ENCODE measurements at regions not wholly inside any gene's neighbourhood (a gene's known extent, or its start where the extent isn't known, plus 50 kb on each side); places are given as distances from the start of the nearest gene placed in this dataset.

GRCh38 chr5:4313138-4313537 is 717.5 kb downstream of the IRX1 start:
- H3K79me1 ChIP-seq (ENCODE audit: insufficient read depth, low read depth, low read length, poor library complexity, severe bottlenecking): no peaks in the 10 kb centered on the region
- no peak overlapping the region for H3T11ph ChIP-seq (ENCODE audit: low read length)
- H3K18ac ChIP-seq (ENCODE audit: insufficient read length, low read depth, low read length): no peak overlapping the region
- no peak overlapping the region for H3K27ac ChIP-seq (ENCODE audit: insufficient read length, low read depth, low read length)
- no peak overlapping the region for H3K27ac Mint-ChIP-seq
- H2BK5ac ChIP-seq (ENCODE audit: insufficient read length, low read length): no peak overlapping the region
- H3K4ac ChIP-seq (ENCODE audit: low read depth, low read length): no peak overlapping the region
- H3K14ac ChIP-seq (ENCODE audit: insufficient read depth, low read length): no peak overlapping the region
- peaks cover 0 to 3% of the 10 kb centered on the region in 2 experiments; a peak in 1 of 5 replicates for H3K9me3 Mint-ChIP-seq
- no peak overlapping the region for H3K4me2 ChIP-seq (ENCODE audit: insufficient read depth, insufficient read length, low read length)
- no peak overlapping the region for H2BK120ac ChIP-seq (ENCODE audit: low read depth, low read length, poor library complexity, severe bottlenecking)
- no peaks in the 10 kb centered on the region for H3K23me2 ChIP-seq (ENCODE audit: insufficient read length, low read depth, low read length, poor library complexity, severe bottlenecking)
- no peaks in the 10 kb centered on the region for H3K79me2 ChIP-seq (ENCODE audit: insufficient read depth, low read length)
- H3K4me3 Mint-ChIP-seq: no peak overlapping the region
- no peaks in the 10 kb centered on the region for H4K20me1 ChIP-seq (ENCODE audit: control insufficient read depth, insufficient read depth, insufficient read length)
- no peak for TF ChIP-seq CTCF (conservative IDR thresholded peaks at IDR 0.05)
- H3K27me3 Mint-ChIP-seq (ENCODE audit: low read depth): no peaks in the 10 kb centered on the region
- H3K4me1 Mint-ChIP-seq: peaks cover 15 to 18% of the 10 kb centered on the region in 2 experiments
- no peak overlapping the region for H4K5ac ChIP-seq (ENCODE audit: insufficient read length, low read depth, low read length)
- H3K27me3 ChIP-seq (ENCODE audit: insufficient read depth, low read length): no peaks in the 10 kb centered on the region
- no peak overlapping the region for H3K56ac ChIP-seq (ENCODE audit: insufficient read length, low read depth, low read length)
- no peak overlapping the region for H2AK5ac ChIP-seq (ENCODE audit: insufficient read length, low read length)
- H3K23ac ChIP-seq (ENCODE audit: insufficient read length, low read depth, low read length): no peak overlapping the region
- no peak for DNase-seq
- no CpG with 5 or more reads among the region's 5 CpGs for WGBS (ENCODE audit: extremely low coverage, insufficient read length, low lambda C conversion rate)
- H4K8ac ChIP-seq (replicated peaks; ENCODE audit: insufficient read length, low read depth, low read length): no peak overlapping the region
- no peaks in the 10 kb centered on the region for H3K9me3 ChIP-seq (ENCODE audit: control insufficient read depth, low read depth, low read length)
- H2BK20ac ChIP-seq (ENCODE audit: low read depth, low read length, poor library complexity, severe bottlenecking): no peak overlapping the region
- H2BK15ac ChIP-seq (ENCODE audit: low read depth, low read length): no peak overlapping the region
- no peaks in the 10 kb centered on the region; a peak in 1 of 7 replicates for H3K36me3 Mint-ChIP-seq (ENCODE audit: insufficient read depth in 1 of 3, low read depth in 3 of 3)
- H3K4me1 ChIP-seq (ENCODE audit: insufficient read depth, low read length): no peaks in the 10 kb centered on the region
- H3K9ac ChIP-seq (ENCODE audit: extremely low read depth, insufficient read length, low read length): no peak overlapping the region
- H4K91ac ChIP-seq (ENCODE audit: insufficient read length, low read depth, low read length): no peak overlapping the region
- no peak overlapping the region for H2BK12ac ChIP-seq (ENCODE audit: insufficient read length, low read depth, low read length)
- H2AFZ ChIP-seq (ENCODE audit: low read length): no peak overlapping the region

All from H9 (cell line).